ENCODE measurements at regions not wholly inside any gene's neighbourhood (a gene's known extent, or its start where the extent isn't known, plus 50 kb on each side); places are given as distances from the start of the nearest gene placed in this dataset.
A peak's percentile ranks its signal among the peaks of the same experiment; 100 is the strongest.
"Not testable (repeated sequence)": the region's sequence is repeated elsewhere in the genome, so short reads cannot be mapped to it uniquely, and the experiment has no call there.

GRCh38 chr5:102623329-102624065, 124.7 kb upstream of the SLCO6A1 start:
- H3K27me3 ChIP-seq (ENCODE audit: control insufficient read depth, insufficient read depth, low read length): no peaks in the 10 kb centered on the region

GRCh38 chr5:102624405-102624804, 125.6 kb upstream of the SLCO6A1 start:
- H3K4me3 ChIP-seq (ENCODE audit: low read length): no peak overlapping the region
- H3K36me3 ChIP-seq (ENCODE audit: control insufficient read depth, insufficient read depth, low read length): no peaks in the 10 kb centered on the region
- H3K4me1 ChIP-seq (ENCODE audit: control insufficient read depth, insufficient read depth, low read length): peaks cover 2% of the 10 kb centered on the region
- H3K27ac ChIP-seq (ENCODE audit: low read depth, low read length): no peak overlapping the region
- no peak overlapping the region for H3K9ac ChIP-seq (ENCODE audit: low read length)
- H3K27me3 ChIP-seq (ENCODE audit: control insufficient read depth, insufficient read depth, low read length): no peaks in the 10 kb centered on the region

More at GRCh38 chr5:102623329-102624065, 124.7 kb upstream of the SLCO6A1 start:
- no peak overlapping the region for H3K27ac ChIP-seq (ENCODE audit: low read depth, low read length)
- H3K36me3 ChIP-seq (ENCODE audit: control insufficient read depth, insufficient read depth, low read length): no peaks in the 10 kb centered on the region
- H3K4me3 ChIP-seq (ENCODE audit: low read length): no peak overlapping the region
- peaks cover 4% of the 10 kb centered on the region for H3K4me1 ChIP-seq (ENCODE audit: control insufficient read depth, insufficient read depth, low read length)
- H3K9ac ChIP-seq (ENCODE audit: low read length): no peak overlapping the region

GRCh38 chr5:102625468-102625867, 126.7 kb upstream of the SLCO6A1 start:
- Histone ChIP-seq H3K27me3 (ENCODE audit: control insufficient read depth, insufficient read depth, low read length) (no peaks in the 10 kb centered on the region), H3K27ac (ENCODE audit: low read depth, low read length) (peak overlapping the region; percentile 46), H3K4me3 (ENCODE audit: low read length) (no peak overlapping the region), H3K4me1 (ENCODE audit: control insufficient read depth, insufficient read depth, low read length) (peaks cover 2% of the 10 kb centered on the region), H3K36me3 (ENCODE audit: control insufficient read depth, insufficient read depth, low read length) (no peaks in the 10 kb centered on the region), H3K9ac (ENCODE audit: low read length) (no peak overlapping the region)

- no peaks in the 10 kb centered on the region for H3K27me3 ChIP-seq (ENCODE audit: control insufficient read depth, insufficient read depth, low read length)
- no peak overlapping the region for H3K4me3 ChIP-seq (ENCODE audit: low read length)
- no peak overlapping the region for H3K9ac ChIP-seq (ENCODE audit: low read length)
- H3K36me3 ChIP-seq (ENCODE audit: control insufficient read depth, insufficient read depth, low read length): no peaks in the 10 kb centered on the region
- H3K27ac ChIP-seq (ENCODE audit: low read depth, low read length): peak overlapping the region; percentile 46
- H3K4me1 ChIP-seq (ENCODE audit: control insufficient read depth, insufficient read depth, low read length): peaks cover 2% of the 10 kb centered on the region
These were observed 127.1 kb upstream of the SLCO6A1 start for GRCh38 chr5:102625928-102626327.

GRCh38 chr5:102627315-102627714, 127.8 kb upstream of the PAM start:
- Histone ChIP-seq H3K27ac (ENCODE audit: low read depth, low read length) (no peak overlapping the region), H3K9ac (ENCODE audit: low read length) (no peak overlapping the region), H3K4me1 (ENCODE audit: control insufficient read depth, insufficient read depth, low read length) (peaks cover 2% of the 10 kb centered on the region), H3K36me3 (ENCODE audit: control insufficient read depth, insufficient read depth, low read length) (no peaks in the 10 kb centered on the region), H3K4me3 (ENCODE audit: low read length) (no peak overlapping the region), H3K27me3 (ENCODE audit: control insufficient read depth, insufficient read depth, low read length) (no peaks in the 10 kb centered on the region)

GRCh38 chr5:102628441-102629175, 126.5 kb upstream of the PAM start:
- Histone ChIP-seq H3K27me3 (ENCODE audit: control insufficient read depth, insufficient read depth, low read length) (no peaks in the 10 kb centered on the region), H3K4me1 (ENCODE audit: control insufficient read depth, insufficient read depth, low read length) (peaks cover 2% of the 10 kb centered on the region), H3K9ac (ENCODE audit: low read length) (no peak overlapping the region), H3K4me3 (ENCODE audit: low read length) (no peak overlapping the region), H3K27ac (ENCODE audit: low read depth, low read length) (no peak overlapping the region), H3K36me3 (ENCODE audit: control insufficient read depth, insufficient read depth, low read length) (no peaks in the 10 kb centered on the region)

GRCh38 chr5:102629827-102630605, 125.1 kb upstream of the PAM start:
- Histone ChIP-seq H3K36me3 (ENCODE audit: control insufficient read depth, insufficient read depth, low read length) (no peaks in the 10 kb centered on the region), H3K4me3 (ENCODE audit: low read length) (no peak overlapping the region), H3K4me1 (ENCODE audit: control insufficient read depth, insufficient read depth, low read length) (peaks cover under 1% of the 10 kb centered on the region), H3K27ac (ENCODE audit: low read depth, low read length) (no peak overlapping the region), H3K9ac (ENCODE audit: low read length) (no peak overlapping the region), H3K27me3 (ENCODE audit: control insufficient read depth, insufficient read depth, low read length) (no peaks in the 10 kb centered on the region)

GRCh38 chr5:102635399-102635798, 119.7 kb upstream of the PAM start:
- H3K27ac ChIP-seq (ENCODE audit: low read depth, low read length); H3K4me3 ChIP-seq (ENCODE audit: low read length); H3K9ac ChIP-seq (ENCODE audit: low read length); H3K36me3 ChIP-seq (ENCODE audit: control insufficient read depth, insufficient read depth, low read length); H3K27me3 ChIP-seq (ENCODE audit: control insufficient read depth, insufficient read depth, low read length); H3K4me1 ChIP-seq (ENCODE audit: control insufficient read depth, insufficient read depth, low read length): not testable (repeated sequence)

- H3K36me3 ChIP-seq (ENCODE audit: control insufficient read depth, insufficient read depth, low read length): no peaks in the 10 kb centered on the region
- no peaks in the 10 kb centered on the region for H3K4me1 ChIP-seq (ENCODE audit: control insufficient read depth, insufficient read depth, low read length)
- H3K27ac ChIP-seq (ENCODE audit: low read depth, low read length): no peak overlapping the region
- H3K4me3 ChIP-seq (ENCODE audit: low read length): no peak overlapping the region
- H3K9ac ChIP-seq (ENCODE audit: low read length): no peak overlapping the region
- no peaks in the 10 kb centered on the region for H3K27me3 ChIP-seq (ENCODE audit: control insufficient read depth, insufficient read depth, low read length)
These were observed 116.8 kb upstream of the PAM start for GRCh38 chr5:102638316-102638715.

- H3K9ac ChIP-seq (ENCODE audit: low read length): no peak overlapping the region
- no peak overlapping the region for H3K4me3 ChIP-seq (ENCODE audit: low read length)
- no peaks in the 10 kb centered on the region for H3K36me3 ChIP-seq (ENCODE audit: control insufficient read depth, insufficient read depth, low read length)
- no peaks in the 10 kb centered on the region for H3K4me1 ChIP-seq (ENCODE audit: control insufficient read depth, insufficient read depth, low read length)
- no peak overlapping the region for H3K27ac ChIP-seq (ENCODE audit: low read depth, low read length)
- H3K27me3 ChIP-seq (ENCODE audit: control insufficient read depth, insufficient read depth, low read length): no peaks in the 10 kb centered on the region
These were observed 116.0 kb upstream of the PAM start for GRCh38 chr5:102638912-102639652.

GRCh38 chr5:102649731-102650130, 105.4 kb upstream of the PAM start:
- Histone ChIP-seq H3K27me3 (ENCODE audit: control insufficient read depth, insufficient read depth, low read length) (no peaks in the 10 kb centered on the region), H3K9ac (ENCODE audit: low read length) (no peak overlapping the region), H3K36me3 (ENCODE audit: control insufficient read depth, insufficient read depth, low read length) (no peaks in the 10 kb centered on the region), H3K4me1 (ENCODE audit: control insufficient read depth, insufficient read depth, low read length) (no peaks in the 10 kb centered on the region), H3K27ac (ENCODE audit: low read depth, low read length) (no peak overlapping the region), H3K4me3 (ENCODE audit: low read length) (no peak overlapping the region)

GRCh38 chr5:102651466-102651865, 103.6 kb upstream of the PAM start:
- no peaks in the 10 kb centered on the region for H3K27me3 ChIP-seq (ENCODE audit: control insufficient read depth, insufficient read depth, low read length)
- H3K36me3 ChIP-seq (ENCODE audit: control insufficient read depth, insufficient read depth, low read length): no peaks in the 10 kb centered on the region
- no peak overlapping the region for H3K9ac ChIP-seq (ENCODE audit: low read length)
- H3K4me3 ChIP-seq (ENCODE audit: low read length): no peak overlapping the region
- H3K4me1 ChIP-seq (ENCODE audit: control insufficient read depth, insufficient read depth, low read length): no peaks in the 10 kb centered on the region
- H3K27ac ChIP-seq (ENCODE audit: low read depth, low read length): no peak overlapping the region
